Urothelium cell line (cell line): ENCODE measurements at regions not wholly inside any gene's neighbourhood (a gene's known extent, or its start where the extent isn't known, plus 50 kb on each side); places are given as distances from the start of the nearest gene placed in this dataset.
"Not testable (repeated sequence)": the region's sequence is repeated elsewhere in the genome, so short reads cannot be mapped to it uniquely, and the experiment has no call there.

ENCODE experiments used
- DNase-seq: peaks from one replicate; pipeline ENCODE4 v3.0.0; 2011; ENCODE audit warnings: low spot score, mixed read lengths
- FAIRE-seq: peaks from 2 replicates; lab custom pipeline; 2011; peaks lifted over from hg19 to GRCh38; lab: Jason Lieb, UNC

DNA sequence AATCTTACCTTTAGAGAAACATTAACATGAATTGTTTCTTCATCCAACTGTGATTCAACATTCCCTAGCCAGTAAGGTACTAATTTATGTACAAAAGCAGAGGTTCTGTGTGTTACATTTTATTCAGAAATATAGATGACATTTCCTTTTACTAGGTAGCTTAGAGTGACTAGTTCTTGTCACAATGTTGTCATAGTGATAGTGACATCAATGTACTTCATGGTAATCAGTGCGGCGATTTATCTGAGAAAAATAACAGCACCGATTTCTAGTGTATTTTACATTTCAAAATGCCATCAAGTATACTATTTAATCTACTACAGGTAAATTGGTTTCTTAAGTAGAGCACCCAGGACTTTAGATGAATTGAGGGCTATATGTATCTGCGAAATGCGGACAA lies 72.1 kb upstream of the DGKB start:
- DNase-seq, result no peak
- FAIRE-seq, result no peak

DNA sequence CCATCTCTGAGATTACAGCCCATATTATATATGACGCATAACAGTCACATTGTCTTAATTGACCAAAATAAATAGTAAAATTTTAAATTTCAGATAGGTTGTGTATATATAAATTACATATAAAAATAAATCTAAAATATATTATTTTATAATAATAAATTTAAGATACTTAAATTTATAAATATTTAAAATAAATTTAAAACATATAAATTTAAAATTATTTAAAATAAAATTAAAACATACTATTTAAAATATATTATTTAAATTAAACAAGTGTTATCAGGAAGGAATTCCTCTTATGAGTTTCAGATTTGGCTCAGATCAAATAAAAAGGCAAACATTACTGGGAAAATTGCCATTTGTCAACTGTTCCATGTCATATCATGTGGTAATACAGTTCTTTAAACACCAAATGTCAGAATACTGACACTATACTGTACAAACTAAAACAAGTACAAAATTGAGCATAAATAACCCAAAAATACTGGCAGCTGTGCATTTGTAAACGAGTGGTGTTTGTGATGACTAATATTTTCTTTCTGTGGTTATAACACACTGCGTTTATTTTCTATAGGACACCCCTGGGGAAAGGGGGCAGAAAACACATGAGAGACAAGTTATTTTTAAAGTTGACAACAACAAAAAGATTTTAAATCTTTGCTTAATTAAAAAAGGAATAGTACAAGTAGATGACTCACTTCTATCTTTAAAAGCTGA lies 71.3 kb upstream of the DGKB start:
- no peak for DNase-seq
- no peak for FAIRE-seq

DNA sequence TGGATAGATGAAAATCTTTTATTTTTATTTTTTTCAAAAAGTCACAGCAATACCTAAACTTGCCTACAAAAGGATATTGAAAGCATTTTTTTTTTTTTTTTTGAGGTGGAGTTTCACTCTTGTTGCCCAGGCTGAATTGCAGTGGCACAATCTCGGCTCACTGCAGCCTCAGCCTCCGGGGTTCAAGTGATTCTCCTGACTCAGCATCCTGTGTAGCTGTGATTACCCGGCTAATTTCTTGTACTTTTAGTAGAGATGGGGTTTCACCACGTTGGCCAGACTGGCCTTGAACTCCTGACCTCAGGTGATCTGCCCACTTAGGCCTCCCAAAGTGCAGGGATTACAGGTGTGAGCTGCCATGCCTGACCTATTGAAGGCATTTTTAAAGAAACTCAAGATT lies 69.1 kb upstream of the DGKB start:
- not testable (repeated sequence) for DNase-seq, FAIRE-seq

DNA sequence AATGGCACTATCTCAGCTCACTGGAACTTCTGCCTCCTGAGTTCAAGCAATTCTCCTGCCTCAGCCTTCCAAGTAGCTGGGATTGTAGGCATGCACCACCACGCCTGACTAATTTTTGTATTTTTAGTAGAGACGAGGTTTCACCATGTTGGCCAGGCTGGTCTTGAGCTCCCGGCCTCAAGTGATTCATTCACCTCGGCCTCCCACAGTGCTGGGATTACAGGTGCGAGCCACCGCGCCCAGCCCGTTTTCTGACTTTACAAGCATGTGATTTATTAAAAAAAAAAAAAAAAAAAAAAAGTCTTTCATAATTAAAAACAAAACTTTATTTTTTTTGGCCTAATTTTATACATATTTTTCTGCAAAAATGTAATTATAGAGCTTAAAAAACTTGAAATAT lies 64.8 kb upstream of the DGKB start:
- not testable (repeated sequence) for FAIRE-seq, DNase-seq

DNA sequence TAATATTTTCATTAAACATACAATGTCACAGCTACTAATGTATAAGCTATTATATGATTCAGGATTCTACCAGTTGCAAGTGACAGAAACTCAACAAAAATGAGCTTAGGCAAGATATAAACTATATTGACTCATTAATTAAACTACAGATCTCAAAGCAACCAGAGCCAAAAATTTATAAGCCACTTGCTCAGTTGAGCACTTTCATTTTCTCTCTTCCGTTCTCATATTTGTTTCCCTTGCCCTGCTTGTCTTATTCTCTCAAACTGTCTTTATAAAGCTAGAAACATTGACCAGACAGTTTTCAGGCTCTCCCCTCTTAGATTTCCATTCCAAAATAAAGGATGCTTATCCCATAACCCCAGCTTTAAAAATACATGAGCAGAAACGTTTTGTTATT lies 60.2 kb upstream of the DGKB start:
- no peak for FAIRE-seq
- DNase-seq, result no peak

DNA sequence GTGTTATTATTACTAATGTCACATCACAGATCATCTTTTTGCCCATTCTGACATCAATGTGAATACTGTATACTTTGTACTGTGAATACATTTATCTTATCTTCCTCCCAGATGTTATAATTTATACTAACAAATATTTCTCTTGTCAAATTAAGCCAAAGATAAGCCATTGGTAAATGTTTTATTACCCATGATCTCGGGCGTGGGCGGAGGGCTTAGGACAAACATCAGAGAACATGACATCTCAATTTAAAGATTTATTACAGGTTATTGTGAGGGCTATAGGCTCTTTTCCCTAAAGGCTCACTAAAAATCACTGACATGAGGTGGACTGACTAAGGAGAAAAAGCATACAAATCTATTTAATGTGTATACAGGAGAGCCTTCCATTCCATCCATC lies 58.2 kb upstream of the DGKB start:
- DNase-seq (no peak), FAIRE-seq (no peak)

DNA sequence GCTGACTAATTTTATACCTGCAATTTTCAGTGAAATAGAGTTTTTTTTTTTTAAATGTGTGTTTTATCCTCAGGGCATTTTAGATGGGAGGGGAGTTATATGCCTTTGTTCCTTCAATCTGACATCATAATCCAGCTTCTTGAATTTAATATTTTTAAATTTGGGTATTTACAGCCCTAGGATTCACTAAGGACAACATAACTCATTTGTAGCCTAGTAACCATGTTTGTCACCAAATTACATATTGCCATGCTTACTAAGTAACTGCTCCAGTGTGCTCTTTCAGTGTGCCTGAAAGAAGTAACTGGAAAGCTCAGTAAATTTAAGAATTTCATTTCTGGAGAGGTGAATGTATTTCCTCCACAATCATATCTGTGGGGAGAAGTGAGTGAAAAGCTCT lies 56.8 kb upstream of the DGKB start:
- DNase-seq (no peak), FAIRE-seq (no peak)

DNA sequence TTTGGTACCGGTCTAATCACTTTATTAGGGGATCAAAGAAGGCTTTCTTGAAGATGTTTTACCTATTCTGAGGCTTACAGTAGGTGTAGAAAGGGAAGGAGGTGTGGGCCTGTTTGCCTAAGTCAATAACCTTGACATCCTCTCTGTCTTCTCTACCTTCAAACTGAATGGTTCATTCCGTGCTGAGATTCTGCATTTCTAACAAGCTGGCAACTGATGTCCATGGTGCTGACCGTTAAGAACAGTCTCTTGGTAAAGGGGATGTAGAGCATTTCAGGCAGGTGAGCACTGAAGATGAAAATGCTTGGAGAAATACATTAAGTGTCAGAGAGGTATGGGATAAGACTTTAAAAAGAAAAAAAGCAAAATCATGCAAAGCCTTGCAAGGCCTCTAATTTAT lies 51.5 kb upstream of the DGKB start:
- FAIRE-seq, result no peak
- DNase-seq, result no peak
